ENCODE measurements at regions not wholly inside any gene's neighbourhood (a gene's known extent, or its start where the extent isn't known, plus 50 kb on each side); places are given as distances from the start of the nearest gene placed in this dataset.

GRCh38 chr18:25810736-25811135 is 279.7 kb downstream of the SS18 start (continued):
- no peak for TF ChIP-seq ZNF462 (CRISPR knock-in tag; IDR thresholded peaks at IDR 0.05)

DNA sequence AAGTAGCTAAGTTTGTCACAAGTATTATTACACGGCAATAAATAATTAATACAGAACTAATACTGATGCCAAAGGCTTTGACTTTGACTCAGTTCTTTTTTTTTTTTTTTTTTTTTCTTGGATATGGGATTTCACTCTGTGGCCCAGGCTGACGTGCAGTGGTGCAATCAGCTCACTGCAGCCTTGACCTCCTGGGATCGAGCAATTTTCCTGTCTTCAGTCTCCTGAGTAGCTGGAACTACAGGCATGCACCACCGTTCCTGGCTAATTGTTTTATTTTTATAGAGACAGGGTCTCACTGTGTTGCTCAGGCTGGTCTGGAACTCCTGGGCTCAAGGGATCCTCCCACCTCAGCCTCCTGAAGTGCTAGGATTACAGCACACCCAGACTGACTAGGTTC is 284.5 kb downstream of the SS18 start:
- Histone ChIP-seq H3K79me2 (replicated peaks; ENCODE audit: insufficient read depth) (no peaks in the 10 kb centered on the region), H3K36me3 (ENCODE audit: insufficient read depth) (no peaks in the 10 kb centered on the region), H4K20me1 (replicated peaks; ENCODE audit: insufficient read depth) (no peaks in the 10 kb centered on the region; the same call in 1 of the 2 replicates), H3K4me2 (no peak overlapping the region), H2AFZ (no peak overlapping the region), H3K4me3 (no peak overlapping the region), H3K27me3 (ENCODE audit: insufficient read depth) (no peaks in the 10 kb centered on the region), H3F3A (replicated peaks; ENCODE audit: low read depth) (no peaks in the 10 kb centered on the region), H3K27ac (ENCODE audit: low read depth) (no peak overlapping the region), H3K9me2 (ENCODE audit: insufficient read depth) (no peaks in the 10 kb centered on the region), H3K4me1 (ENCODE audit: insufficient read depth) (no peaks in the 10 kb centered on the region)
- Mint-ChIP-seq H3K27ac (no peak overlapping the region), H3K36me3 (ENCODE audit: low read depth) (no peaks in the 10 kb centered on the region), H3K4me1 (no peaks in the 10 kb centered on the region), H3K9me3 (no peaks in the 10 kb centered on the region), H3K4me3 (no peak overlapping the region), H3K27me3 (ENCODE audit: insufficient read depth, low read depth, poor library complexity) (no peaks in the 10 kb centered on the region)
- ATAC-seq, result no peak
- DNase-seq (ENCODE audit: low spot score), result no peak
- no peak for TF ChIP-seq REST (IDR thresholded peaks at IDR 0.05; ENCODE audit: unreplicated experiment)

Data from GM23338 (cell line).